ENCODE measurements at regions not wholly inside any gene's neighbourhood (a gene's known extent, or its start where the extent isn't known, plus 50 kb on each side); places are given as distances from the start of the nearest gene placed in this dataset.

- TF ChIP-seq CTCF (IDR thresholded peaks at IDR 0.05), result peak; percentile 99
- no peak for TF ChIP-seq EZH2 (IDR thresholded peaks at IDR 0.05; ENCODE audit: borderline replicate concordance, insufficient read depth, low read depth, low read length, poor library complexity, severe bottlenecking)
Measured at GRCh38 chr13:99442273-99442895, 58.9 kb upstream of the TM9SF2 start.

All from B cell (primary cell).